IMR-90 (cell line): ENCODE measurements at regions not wholly inside any gene's neighbourhood (a gene's known extent, or its start where the extent isn't known, plus 50 kb on each side); places are given as distances from the start of the nearest gene placed in this dataset.

Source experiments
- ATAC-seq: fragments of 200-7000 bp; cut with Tn5 transposase; 2 replicates; pipeline ENCODE4 v1.9.1; 2020; ENCODE audit warnings: low read depth, mild to moderate bottlenecking, moderate library complexity
- BruUV-seq: library from RNA; stranded (reverse); fragments of 400-500 nt; replicated peaks from 2 replicates; lab custom pipeline; 2021; lab: Mats Ljungman, UMichigan
- CTCF ChIA-PET: fragments of 300-600 bp; formaldehyde crosslinking; extraction: SDS; loops from one replicate; lab custom pipeline; 2021; ENCODE audit warnings: antibody characterized with exemption; lab: Yijun Ruan, JAX
- POLR2A ChIA-PET: fragments of 300-600 bp; sonication (Branson Sonifier 250); formaldehyde crosslinking; loops from one replicate; lab custom pipeline; 2022; ENCODE audit warnings: antibody characterized with exemption; ENCODE audit not compliant: unreplicated experiment; lab: Charles Lee
- DNase-seq: peaks from one replicate; pipeline ENCODE4 v3.0.0; 2013
- H2AFZ ChIP-seq: replicated peaks from 2 replicates; pipeline ENCODE3; 2013; ENCODE audit warnings: low read length, mild to moderate bottlenecking; ENCODE audit not compliant: poor library complexity
- H2AK5ac ChIP-seq: 2 replicates; pipeline ENCODE4 v1.6.1; 2013; ENCODE audit warnings: low read depth, low read length, inconsistent platforms
- H2AK9ac ChIP-seq: replicated peaks from 2 replicates; pipeline ENCODE3; 2013; ENCODE audit warnings: mild to moderate bottlenecking, low read depth, low read length, moderate library complexity; ENCODE audit not compliant: poor library complexity
- H2BK120ac ChIP-seq: 2 replicates; pipeline ENCODE4 v1.6.1; 2013; ENCODE audit warnings: low read depth, low read length, inconsistent platforms
- H2BK15ac ChIP-seq: 3 replicates; pipeline ENCODE4 v1.6.1; 2013; ENCODE audit warnings: low read depth, low read length, inconsistent platforms
- H2BK20ac ChIP-seq: 2 replicates; pipeline ENCODE4 v1.6.1; 2013; ENCODE audit warnings: low read depth, mild to moderate bottlenecking, inconsistent platforms, low read length, moderate library complexity
- H2BK5ac ChIP-seq: 2 replicates; pipeline ENCODE4 v1.6.1; 2013; ENCODE audit warnings: mild to moderate bottlenecking, low read depth, low read length, inconsistent platforms; ENCODE audit not compliant: poor library complexity, severe bottlenecking
- H3K14ac ChIP-seq: replicated peaks from 2 replicates; pipeline ENCODE4 v1.6.1; 2013; ENCODE audit warnings: low read depth, low read length, inconsistent platforms
- H3K18ac ChIP-seq: 2 replicates; pipeline ENCODE4 v1.6.1; 2013; ENCODE audit warnings: low read depth, low read length, control low read depth
- H3K23ac ChIP-seq: 2 replicates; pipeline ENCODE4 v1.6.1; 2013; ENCODE audit warnings: low read depth, low read length, inconsistent platforms
- H3K27ac ChIP-seq: 2 replicates; pipeline ENCODE4 v1.5.1; 2013; ENCODE audit warnings: mild to moderate bottlenecking, control low read depth, low read length; ENCODE audit not compliant: insufficient read depth
- H3K27me3 ChIP-seq: 2 replicates; pipeline ENCODE4 v1.6.1; 2013; ENCODE audit warnings: low read length; ENCODE audit not compliant: control insufficient read depth, insufficient read depth
- H3K36me3 ChIP-seq: 2 replicates; pipeline ENCODE4 v1.6.1; 2013; ENCODE audit warnings: low read length, mixed read lengths; ENCODE audit not compliant: control insufficient read depth, insufficient read depth
- H3K4ac ChIP-seq: 2 replicates; pipeline ENCODE4 v1.6.1; 2013; ENCODE audit warnings: low read depth, low read length, inconsistent platforms
- H3K4me1 ChIP-seq: 2 replicates; pipeline ENCODE4 v1.6.1; 2013; ENCODE audit warnings: low read length, mixed read lengths; ENCODE audit not compliant: control insufficient read depth, insufficient read depth
- H3K4me2 ChIP-seq: 2 replicates; pipeline ENCODE4 v1.6.1; 2013; ENCODE audit warnings: low read depth, mild to moderate bottlenecking, control low read depth, low read length, moderate library complexity
- H3K4me3 ChIP-seq: 2 replicates; pipeline ENCODE4 v1.5.1; 2013; ENCODE audit warnings: low read depth, mild to moderate bottlenecking, control low read depth, low read length, moderate library complexity; ENCODE audit not compliant: insufficient read depth
- H3K56ac ChIP-seq: 2 replicates; pipeline ENCODE4 v1.6.1; 2013; ENCODE audit warnings: low read length, inconsistent platforms; ENCODE audit not compliant: insufficient read depth; ENCODE audit errors: extremely low read depth
- H3K79me1 ChIP-seq, 2 experiments: 2 replicates each; pipeline ENCODE4 v1.6.1; 2013; ENCODE audit warnings: low read length in 2 of 2, inconsistent platforms in 1 of 2, low read depth in 1 of 2
- H3K9ac ChIP-seq: 2 replicates; pipeline ENCODE4 v1.6.1; 2013; ENCODE audit warnings: low read depth, low read length, control low read depth
- H3K9me1 ChIP-seq: 2 replicates; pipeline ENCODE4 v1.6.1; 2013; ENCODE audit warnings: low read length, inconsistent platforms; ENCODE audit not compliant: insufficient read depth
- H3K9me3 ChIP-seq: 2 replicates; pipeline ENCODE4 v1.6.1; 2013; ENCODE audit warnings: low read length; ENCODE audit not compliant: control insufficient read depth, insufficient read depth
- H4K20me1 ChIP-seq: 2 replicates; pipeline ENCODE4 v1.6.1; 2013; ENCODE audit warnings: low read length, inconsistent platforms; ENCODE audit not compliant: insufficient read depth
- H4K5ac ChIP-seq: 2 replicates; pipeline ENCODE4 v1.6.1; 2013; ENCODE audit warnings: mild to moderate bottlenecking, low read depth, low read length, control low read depth
- H4K8ac ChIP-seq, 2 experiments: 2 replicates each; pipeline ENCODE4 v1.6.1; 2013; ENCODE audit warnings: low read depth in 2 of 2, low read length in 2 of 2, control low read depth in 1 of 2, inconsistent platforms in 1 of 2
- H4K91ac ChIP-seq: 2 replicates; pipeline ENCODE4 v1.6.1; 2013; ENCODE audit warnings: low read depth, low read length, inconsistent platforms; ENCODE audit not compliant: insufficient read depth
- WGBS, 2 experiments: methylation state at CpG; one replicate each; pipeline versions ENCODE4 v1.1.5 to v1.1.7; 2013; ENCODE audit warnings: missing lambda C conversion rate in 2 of 2; ENCODE audit not compliant: insufficient read length in 1 of 2; ENCODE audit errors: extremely low coverage in 2 of 2; 5-methylcytosine and 5-hydroxymethylcytosine counted together
- dilution Hi-C: fragments of 300-500 bp; cut with HindIII; formaldehyde crosslinking; loops from one replicate; pipeline ENCODE4 v1.14.3; 2018; ENCODE audit warnings: low sequenced_read_pairs; ENCODE audit not compliant: unreplicated experiment
- in situ Hi-C: fragments of 300-500 bp; cut with MboI; formaldehyde crosslinking; loops from 3 replicates; pipeline ENCODE4 v1.14.3; 2019; ENCODE audit warnings: low sequenced_read_pairs, inconsistent platforms, mixed read lengths
- intact Hi-C: fragments of 100-400 bp; cut with micrococcal nuclease; formaldehyde crosslinking; loops from 2 replicates; pipeline ENCODE4 v1.10.0; 2022
- TF ChIP-seq, protein P1 (sequence below): fragments of 150-350 bp; IDR thresholded peaks from 2 replicates; pipeline ENCODE4 v1.6.1; 2016; ENCODE audit warnings: low read depth, mild to moderate bottlenecking, low read length, moderate library complexity, borderline replicate concordance

DNA sequence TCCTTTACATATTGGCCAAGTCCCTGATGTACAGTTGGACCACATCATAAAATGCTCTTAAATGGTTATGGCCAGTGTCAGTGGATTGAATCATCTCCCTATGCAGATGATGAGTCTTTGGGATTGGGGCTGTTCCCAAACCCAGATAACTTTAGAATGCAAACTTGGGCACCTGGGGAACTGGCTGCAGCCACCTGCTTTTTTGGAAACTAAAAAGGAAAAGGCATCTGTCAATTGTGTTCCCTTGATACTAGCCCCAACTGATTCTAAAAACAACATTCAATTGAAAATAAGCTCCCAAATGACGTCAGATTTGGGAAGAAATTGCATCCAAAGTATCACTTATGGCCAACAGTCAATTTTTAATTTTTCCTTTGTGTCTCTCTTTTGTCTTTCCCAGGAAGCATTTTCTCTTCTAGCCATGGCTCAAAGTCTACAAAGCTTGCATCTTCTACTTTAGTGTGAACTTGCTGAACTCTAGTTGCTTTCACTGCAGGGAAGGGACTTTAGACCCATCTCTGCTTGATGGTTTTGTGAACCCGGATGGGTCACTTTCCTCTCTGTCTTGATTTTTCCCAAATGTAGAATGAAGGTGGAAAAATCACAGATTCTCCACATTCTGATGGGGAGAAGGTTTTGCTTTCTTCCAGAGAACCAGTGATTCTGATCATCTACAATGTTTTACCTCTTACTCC lies 402.3 kb upstream of the USP24 start:
- no peaks in the 10 kb centered on the region for H3K9me1 ChIP-seq
- no peak overlapping the region for H2BK20ac ChIP-seq
- ChIA-PET CTCF (no interaction called here), POLR2A (no interaction called here)
- intact Hi-C loops (no loop called here), dilution Hi-C loops (no loop called here), in situ Hi-C loops (no loop called here)
- no peak overlapping the region for H3K4me3 ChIP-seq
- H4K8ac ChIP-seq, result no peak overlapping the region
- no peaks in the 10 kb centered on the region for H3K4me1 ChIP-seq
- H3K56ac ChIP-seq, result no peak overlapping the region
- H3K27me3 ChIP-seq, result no peaks in the 10 kb centered on the region
- no peak overlapping the region for H4K91ac ChIP-seq
- ATAC-seq (no peak), DNase-seq (no peak)
- TF ChIP-seq, protein P1, sequence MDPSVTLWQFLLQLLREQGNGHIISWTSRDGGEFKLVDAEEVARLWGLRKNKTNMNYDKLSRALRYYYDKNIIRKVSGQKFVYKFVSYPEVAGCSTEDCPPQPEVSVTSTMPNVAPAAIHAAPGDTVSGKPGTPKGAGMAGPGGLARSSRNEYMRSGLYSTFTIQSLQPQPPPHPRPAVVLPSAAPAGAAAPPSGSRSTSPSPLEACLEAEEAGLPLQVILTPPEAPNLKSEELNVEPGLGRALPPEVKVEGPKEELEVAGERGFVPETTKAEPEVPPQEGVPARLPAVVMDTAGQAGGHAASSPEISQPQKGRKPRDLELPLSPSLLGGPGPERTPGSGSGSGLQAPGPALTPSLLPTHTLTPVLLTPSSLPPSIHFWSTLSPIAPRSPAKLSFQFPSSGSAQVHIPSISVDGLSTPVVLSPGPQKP, result no peak
- H2AFZ ChIP-seq, result no peak overlapping the region
- H3K4ac ChIP-seq, result no peak overlapping the region
- no peaks in the 10 kb centered on the region for H3K36me3 ChIP-seq
- H4K20me1 ChIP-seq, result no peaks in the 10 kb centered on the region
- no peak overlapping the region for H2AK5ac ChIP-seq
- no peak overlapping the region for H3K27ac ChIP-seq
- no peak overlapping the region for H3K4me2 ChIP-seq
- no peak overlapping the region for H2AK9ac ChIP-seq
- no peaks in the 10 kb centered on the region for H3K79me1 ChIP-seq
- no TSS peak for BruUV-seq
- H3K23ac ChIP-seq, result no peak overlapping the region
- H2BK15ac ChIP-seq, result no peak overlapping the region
- H3K14ac ChIP-seq, result no peak overlapping the region
- H2BK120ac ChIP-seq, result no peak overlapping the region
- no peak overlapping the region for H3K18ac ChIP-seq
- no peak overlapping the region for H2BK5ac ChIP-seq
- H3K9ac ChIP-seq, result no peak overlapping the region
- no peak overlapping the region for H4K5ac ChIP-seq
- peaks cover 5% of the 10 kb centered on the region for H3K9me3 ChIP-seq
- WGBS, 2 experiments, result 80% methylated on average over 1 of the region's 2 CpGs; no CpG with 5 or more reads in 1 of the 2 experiments
